K562 (cell line): ENCODE measurements at regions not wholly inside any gene's neighbourhood (a gene's known extent, or its start where the extent isn't known, plus 50 kb on each side); places are given as distances from the start of the nearest gene placed in this dataset.
A peak's percentile ranks its signal among the peaks of the same experiment; 100 is the strongest.

Source experiments
- ATAC-seq: fragments of 200-7000 bp; cut with Tn5 transposase; 3 replicates; pipeline ENCODE4 v1.9.1; 2020; ENCODE audit warnings: moderate library complexity
- BruUV-seq: library from RNA; stranded (reverse); fragments of 400-500 nt; replicated peaks from 2 replicates; lab custom pipeline; 2021; lab: Mats Ljungman, UMichigan
- CTCF ChIA-PET: fragments of 300-600 bp; formaldehyde crosslinking; extraction: SDS; loops from one replicate; lab custom pipeline; 2021; ENCODE audit warnings: low intra/inter-chr PET ratio; lab: Yijun Ruan, JAX
- POLR2A ChIA-PET: fragments of 300-600, 350-650 bp; sonication (Branson Sonifier 250); formaldehyde crosslinking; extraction: SDS; loops from one replicate; lab custom pipeline; 2021; ENCODE audit warnings: antibody characterized with exemption, inconsistent platforms; lab: Yijun Ruan, JAX
- DNase-seq, 4 experiments: peaks; one replicate each; pipeline versions ENCODE4 v3.0.0 to v3.0.0-alpha.2; 2011 to 2018; ENCODE audit warnings: low spot score in 3 of 4, mixed read lengths in 3 of 4; ENCODE audit errors: extremely low read depth in 1 of 4
- FAIRE-seq: peaks from 2 replicates; lab custom pipeline; 2011; peaks lifted over from hg19 to GRCh38; lab: Jason Lieb, UNC
- H2AFZ ChIP-seq: 2 replicates; pipeline ENCODE4 v1.6.0; 2011; ENCODE audit warnings: low read depth, low read length, control low read depth, inconsistent platforms
- H3K27ac ChIP-seq: fragments of 200-600 bp; 3 replicates; pipeline ENCODE4 v1.8.0; 2011; ENCODE audit warnings: low read depth, mild to moderate bottlenecking, control low read depth, inconsistent platforms, low read length, moderate library complexity, mixed read lengths; ENCODE audit errors: extremely low read depth
- H3K27me3 ChIP-seq, 2 experiments: fragments of 300-600 bp in 1 of 2; 2 replicates in 1 of 2; 3 replicates in 1 of 2; pipeline versions ENCODE4 v1.6.0 to v1.8.0; 2011; ENCODE audit warnings: inconsistent platforms in 2 of 2, low read length in 2 of 2, mild to moderate bottlenecking in 1 of 2, mixed read lengths in 1 of 2, moderate library complexity in 1 of 2; ENCODE audit not compliant: control insufficient read depth in 2 of 2, insufficient read depth in 2 of 2
- H3K36me3 ChIP-seq: fragments of 300-600 bp; 3 replicates; pipeline ENCODE4 v1.8.0; 2011; ENCODE audit warnings: mild to moderate bottlenecking, low read length, inconsistent platforms; ENCODE audit not compliant: control insufficient read depth, insufficient read depth
- H3K4me1 ChIP-seq, 2 experiments: fragments of 200-600 bp in 1 of 2; replicated peaks in 1 of 2; 2 replicates in 1 of 2; 3 replicates in 1 of 2; pipeline versions ENCODE4 v1.5.1 to v1.8.0; 2011; ENCODE audit warnings: inconsistent platforms in 2 of 2, low read length in 2 of 2, mild to moderate bottlenecking in 1 of 2, mixed read lengths in 1 of 2, moderate library complexity in 1 of 2; ENCODE audit not compliant: control insufficient read depth in 2 of 2, insufficient read depth in 2 of 2
- H3K4me2 ChIP-seq: 2 replicates; pipeline ENCODE4 v1.6.1; 2011; ENCODE audit warnings: low read length, control low read depth, inconsistent platforms, mixed read lengths; ENCODE audit not compliant: insufficient read depth
- H3K4me3 ChIP-seq: fragments of 200-600 bp; sonication (generic), shearing (Covaris generic); 2 replicates; pipeline ENCODE4 v1.5.1; 2016; ENCODE audit warnings: control low read depth, inconsistent platforms
- H3K79me2 ChIP-seq: fragments of 200-600 bp; 3 replicates; pipeline ENCODE4 v1.8.0; 2011; ENCODE audit warnings: low read length, inconsistent platforms; ENCODE audit not compliant: control insufficient read depth, insufficient read depth
- H3K9ac ChIP-seq, 2 experiments: 2 replicates each; pipeline versions ENCODE4 v1.6.0 to v1.6.1; 2011; ENCODE audit warnings: low read depth in 2 of 2, low read length in 2 of 2, control low read depth in 1 of 2, inconsistent platforms in 1 of 2, mild to moderate bottlenecking in 1 of 2, mixed read lengths in 1 of 2; ENCODE audit not compliant: insufficient read depth in 1 of 2
- H3K9me1 ChIP-seq: one replicate; pipeline ENCODE4 v1.6.0; 2011; ENCODE audit warnings: inconsistent platforms, mild to moderate bottlenecking, low read length, moderate library complexity; ENCODE audit not compliant: control insufficient read depth, insufficient read depth
- H3K9me3 ChIP-seq: replicated peaks from 2 replicates; pipeline ENCODE4 v1.5.1; 2011; ENCODE audit warnings: low read depth, low read length, inconsistent platforms; ENCODE audit not compliant: control insufficient read depth, insufficient read depth
- H4K20me1 ChIP-seq: replicated peaks from 2 replicates; pipeline ENCODE4 v1.6.1; 2011; ENCODE audit warnings: low read length, inconsistent platforms, mixed read lengths; ENCODE audit not compliant: control insufficient read depth, insufficient read depth
- CEBPG ChIP-seq, 3 experiments: fragments of 200-800 bp in 1 of 3; sonication (Bioruptor generic) in 1 of 3; sonication (generic) in 1 of 3; formaldehyde crosslinking in 1 of 3; IDR thresholded peaks in 2 of 3; conservative IDR thresholded peaks in 1 of 3; 2 replicates each; pipeline versions ENCODE4 v1.6.1 to v1.8.0; 2016 to 2022; ENCODE audit warnings: missing compliant biosample characterization in 2 of 3, missing genetic modification characterization in 2 of 3, mild to moderate bottlenecking in 1 of 3, missing genetic modification reagents in 1 of 3
- RFX1 ChIP-seq: fragments of 450-650 bp; IDR thresholded peaks from 2 replicates; pipeline ENCODE4 v1.6.1; 2016; ENCODE audit warnings: mild to moderate bottlenecking, moderate library complexity
- WGBS: fragments of 100-300 bp; shearing (Covaris generic); methylation state at CpG from one replicate; pipeline ENCODE4 v1.1.6; 2016; ENCODE audit warnings: low coverage, mixed read lengths; ENCODE audit not compliant: insufficient coverage; ENCODE audit errors: missing lambda C conversion rate; 5-methylcytosine and 5-hydroxymethylcytosine counted together
- in situ Hi-C: fragments of 300-500 bp; cut with MboI; formaldehyde crosslinking; loops from 4 replicates; pipeline ENCODE4 v1.15.0; 2018; ENCODE audit warnings: inconsistent platforms, mixed read lengths
- intact Hi-C: fragments of 100-400 bp; cut with micrococcal nuclease; formaldehyde crosslinking; loops from 2 replicates; pipeline ENCODE4 v1.14.2; 2022
- TF ChIP-seq, protein P1 (sequence below): fragments of 250-450 bp; sonication (Bioruptor Pico); IDR thresholded peaks from 2 replicates; pipeline ENCODE4 v1.8.0; 2022; ENCODE audit warnings: inconsistent platforms

DNA sequence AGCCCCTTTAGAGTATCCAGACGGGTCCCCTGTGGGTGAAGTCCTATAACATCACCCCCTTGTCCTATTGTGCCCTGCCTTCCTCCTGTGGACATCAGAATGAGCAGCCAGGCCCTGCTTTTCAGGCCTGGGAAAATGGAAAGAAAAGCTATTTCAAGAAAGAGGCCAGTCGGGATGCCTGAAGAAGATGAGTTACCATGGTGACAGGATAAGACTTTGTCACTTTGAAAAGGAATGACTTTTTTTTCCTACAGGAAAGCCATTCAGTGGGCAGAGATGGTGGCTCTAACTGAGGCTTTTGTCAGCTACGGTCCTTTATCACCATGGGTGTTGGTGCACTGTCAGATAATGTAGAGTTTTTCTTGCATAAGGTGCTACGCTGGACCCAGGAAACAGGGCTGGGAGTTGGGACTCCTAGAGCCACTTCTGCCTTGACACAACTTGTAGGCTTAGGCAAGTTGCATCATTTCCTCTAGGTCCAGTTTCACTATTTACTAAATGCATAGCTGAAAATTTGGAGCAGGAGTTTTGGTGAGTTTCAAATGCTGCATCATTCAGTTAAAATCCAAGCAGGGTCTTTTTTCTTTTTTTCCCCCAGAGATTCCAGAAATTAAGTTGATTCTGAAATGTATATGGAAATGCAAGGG, 179.0 kb upstream of the ADRA1D start:
- ChIA-PET CTCF (no interaction called here), POLR2A (interaction anchor here (0.7 kb wide), 1 partner anchor 15 kb away, joined by 4 read pairs; no protein-coding TSS in a partner anchor)
- ATAC-seq (no peak), DNase-seq (no peak), FAIRE-seq (no peak)
- H3K9me3 ChIP-seq: no peaks in the 10 kb centered on the region
- H3K27ac ChIP-seq: no peak overlapping the region
- no peaks in the 10 kb centered on the region for H3K9me1 ChIP-seq
- no peak overlapping the region for H3K4me2 ChIP-seq
- H4K20me1 ChIP-seq: no peaks in the 10 kb centered on the region
- WGBS: 3% methylated on average over 4 of the region's 4 CpGs
- no peaks in the 10 kb centered on the region for H3K79me2 ChIP-seq
- H3K9ac ChIP-seq: no peak overlapping the region
- H3K4me3 ChIP-seq: no peak overlapping the region
- in situ Hi-C loops (no loop called here), intact Hi-C loops (no loop called here)
- H2AFZ ChIP-seq: no peak overlapping the region
- BruUV-seq: no TSS peak
- peaks cover 0 to 4% of the 10 kb centered on the region in 2 experiments; a peak in 3 of 5 replicates for H3K27me3 ChIP-seq
- TF ChIP-seq RFX1 (peak; percentile 62), CEBPG (CRISPR knock-in tag; IDR thresholded peaks at IDR 0.05) (no peak), CEBPG (tag; conservative IDR thresholded peaks at IDR 0.05 in 1 of 2, IDR thresholded peaks at IDR 0.05 in 1 of 2) (peak in 1 of 2 experiments; percentile 36; a peak in 1 of 4 replicates)
- TF ChIP-seq, protein P1, sequence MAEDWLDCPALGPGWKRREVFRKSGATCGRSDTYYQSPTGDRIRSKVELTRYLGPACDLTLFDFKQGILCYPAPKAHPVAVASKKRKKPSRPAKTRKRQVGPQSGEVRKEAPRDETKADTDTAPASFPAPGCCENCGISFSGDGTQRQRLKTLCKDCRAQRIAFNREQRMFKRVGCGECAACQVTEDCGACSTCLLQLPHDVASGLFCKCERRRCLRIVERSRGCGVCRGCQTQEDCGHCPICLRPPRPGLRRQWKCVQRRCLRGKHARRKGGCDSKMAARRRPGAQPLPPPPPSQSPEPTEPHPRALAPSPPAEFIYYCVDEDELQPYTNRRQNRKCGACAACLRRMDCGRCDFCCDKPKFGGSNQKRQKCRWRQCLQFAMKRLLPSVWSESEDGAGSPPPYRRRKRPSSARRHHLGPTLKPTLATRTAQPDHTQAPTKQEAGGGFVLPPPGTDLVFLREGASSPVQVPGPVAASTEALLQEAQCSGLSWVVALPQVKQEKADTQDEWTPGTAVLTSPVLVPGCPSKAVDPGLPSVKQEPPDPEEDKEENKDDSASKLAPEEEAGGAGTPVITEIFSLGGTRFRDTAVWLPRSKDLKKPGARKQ (CRISPR knock-in tag): no peak
- no peaks in the 10 kb centered on the region for H3K36me3 ChIP-seq
- H3K4me1 ChIP-seq: no peaks in the 10 kb centered on the region
